ENCODE measurements at regions not wholly inside any gene's neighbourhood (a gene's known extent, or its start where the extent isn't known, plus 50 kb on each side); places are given as distances from the start of the nearest gene placed in this dataset.

- DNase-seq: no peak
These were observed 941.2 kb downstream of the SUCLG1 start for GRCh38 chr2:83517727-83518368.

GRCh38 chr2:83516503-83516902 lies 942.6 kb downstream of the SUCLG1 start:
- no peak for DNase-seq

GRCh38 chr2:83487451-83487850 lies 971.6 kb downstream of the SUCLG1 start:
- DNase-seq: no peak

GRCh38 chr2:83481436-83481835 lies 977.6 kb downstream of the SUCLG1 start:
- no peak for DNase-seq

- no peak for DNase-seq
These were observed 981.0 kb downstream of the SUCLG1 start for GRCh38 chr2:83478037-83478436.

- no peak for DNase-seq
These were observed 983.7 kb downstream of the SUCLG1 start for GRCh38 chr2:83475371-83475770.

GRCh38 chr2:83471655-83472054 lies 987.4 kb downstream of the SUCLG1 start:
- DNase-seq: no peak

GRCh38 chr2:83470928-83471327 lies 988.2 kb downstream of the SUCLG1 start:
- DNase-seq: no peak

- no peak for DNase-seq
These were observed 994.6 kb downstream of the SUCLG1 start for GRCh38 chr2:83464444-83464843.

- no peak for DNase-seq
These were observed 996.2 kb downstream of the SUCLG1 start for GRCh38 chr2:83462881-83463280.

GRCh38 chr2:83461135-83461534 lies 997.9 kb downstream of the SUCLG1 start:
- DNase-seq: no peak

GRCh38 chr2:83459456-83459855 lies 999.6 kb downstream of the SUCLG1 start:
- DNase-seq: no peak

- no peak for DNase-seq
These were observed 1023.1 kb downstream of the SUCLG1 start for GRCh38 chr2:83435989-83436388.

GRCh38 chr2:83420993-83421392 lies 1038.1 kb downstream of the SUCLG1 start:
- DNase-seq: no peak

GRCh38 chr2:83394134-83394904 lies 1064.8 kb downstream of the SUCLG1 start:
- no peak for DNase-seq

- DNase-seq: no peak
These were observed 1070.3 kb downstream of the SUCLG1 start for GRCh38 chr2:83388804-83389203.

- DNase-seq: no peak
These were observed 1072.5 kb downstream of the SUCLG1 start for GRCh38 chr2:83386549-83386948.

GRCh38 chr2:83378921-83379320 lies 1080.2 kb downstream of the SUCLG1 start:
- DNase-seq: no peak

GRCh38 chr2:83376731-83377130 lies 1082.3 kb downstream of the SUCLG1 start:
- DNase-seq: no peak

GRCh38 chr2:83370419-83370762 lies 1088.7 kb downstream of the SUCLG1 start:
- no peak for DNase-seq

GRCh38 chr2:83369601-83370418 lies 1089.3 kb downstream of the SUCLG1 start:
- DNase-seq: no peak

- DNase-seq: no peak
These were observed 1090.2 kb downstream of the SUCLG1 start for GRCh38 chr2:83368916-83369315.

GRCh38 chr2:83368461-83368860 lies 1090.6 kb downstream of the SUCLG1 start:
- no peak for DNase-seq

GRCh38 chr2:83365476-83365875 lies 1093.6 kb downstream of the SUCLG1 start:
- DNase-seq: no peak
